ENCODE measurements at regions not wholly inside any gene's neighbourhood (a gene's known extent, or its start where the extent isn't known, plus 50 kb on each side); places are given as distances from the start of the nearest gene placed in this dataset.
"Not testable (repeated sequence)": the region's sequence is repeated elsewhere in the genome, so short reads cannot be mapped to it uniquely, and the experiment has no call there.

GRCh38 chr6:132021552-132022375 is 70.6 kb upstream of the CCN2 start:
- in situ Hi-C loops (cut with HindIII; ENCODE audit: low pct_ligation_motif_present, low pct_unique_long_range_greater_than_20kb, low sequenced_read_pairs): no loop called here
- DNase-seq: no peak

GRCh38 chr6:132020918-132021317 is 69.7 kb upstream of the CCN2 start:
- DNase-seq; in situ Hi-C loops (cut with HindIII; ENCODE audit: low pct_ligation_motif_present, low pct_unique_long_range_greater_than_20kb, low sequenced_read_pairs): not testable (repeated sequence)

GRCh38 chr6:132020138-132020581 is 69.0 kb upstream of the CCN2 start:
- DNase-seq: no peak
- in situ Hi-C loops (cut with HindIII; ENCODE audit: low pct_ligation_motif_present, low pct_unique_long_range_greater_than_20kb, low sequenced_read_pairs): no loop called here

GRCh38 chr6:132019586-132019985 is 68.4 kb upstream of the CCN2 start:
- no peak for DNase-seq
- in situ Hi-C loops (cut with HindIII; ENCODE audit: low pct_ligation_motif_present, low pct_unique_long_range_greater_than_20kb, low sequenced_read_pairs): no loop called here

- no peak for DNase-seq
- in situ Hi-C loops (cut with HindIII; ENCODE audit: low pct_ligation_motif_present, low pct_unique_long_range_greater_than_20kb, low sequenced_read_pairs): no loop called here
Measured at GRCh38 chr6:132017942-132018341, 66.8 kb upstream of the CCN2 start.

GRCh38 chr6:132016396-132016795 is 65.2 kb upstream of the CCN2 start:
- DNase-seq: no peak

GRCh38 chr6:132011582-132011981 is 60.4 kb upstream of the CCN2 start:
- no peak for DNase-seq
- in situ Hi-C loops (cut with HindIII; ENCODE audit: low pct_ligation_motif_present, low pct_unique_long_range_greater_than_20kb, low sequenced_read_pairs): no loop called here

More at GRCh38 chr6:132016396-132016795, 65.2 kb upstream of the CCN2 start:
- in situ Hi-C loops (cut with HindIII; ENCODE audit: low pct_ligation_motif_present, low pct_unique_long_range_greater_than_20kb, low sequenced_read_pairs): no loop called here

- no peak for DNase-seq
- in situ Hi-C loops (cut with HindIII; ENCODE audit: low pct_ligation_motif_present, low pct_unique_long_range_greater_than_20kb, low sequenced_read_pairs): no loop called here
Measured at GRCh38 chr6:132009175-132009574, 58.0 kb upstream of the CCN2 start.

- in situ Hi-C loops (cut with HindIII; ENCODE audit: low pct_ligation_motif_present, low pct_unique_long_range_greater_than_20kb, low sequenced_read_pairs): no loop called here
- no peak for DNase-seq
Measured at GRCh38 chr6:132007474-132008190, 56.5 kb upstream of the CCN2 start.

- DNase-seq: no peak
- in situ Hi-C loops (cut with HindIII; ENCODE audit: low pct_ligation_motif_present, low pct_unique_long_range_greater_than_20kb, low sequenced_read_pairs): no loop called here
Measured at GRCh38 chr6:132005178-132005577, 54.0 kb upstream of the CCN2 start.

- no peak for DNase-seq
- in situ Hi-C loops (cut with HindIII; ENCODE audit: low pct_ligation_motif_present, low pct_unique_long_range_greater_than_20kb, low sequenced_read_pairs): no loop called here
Measured at GRCh38 chr6:132004668-132005067, 53.5 kb upstream of the CCN2 start.

GRCh38 chr6:132003516-132004178 is 52.5 kb upstream of the CCN2 start:
- DNase-seq: no peak
- in situ Hi-C loops (cut with HindIII; ENCODE audit: low pct_ligation_motif_present, low pct_unique_long_range_greater_than_20kb, low sequenced_read_pairs): no loop called here

All from ACHN (cell line).